Urinary bladder (tissue), 3 donors: ENCODE measurements at regions not wholly inside any gene's neighbourhood (a gene's known extent, or its start where the extent isn't known, plus 50 kb on each side); places are given as distances from the start of the nearest gene placed in this dataset.

Experiments used
- DNase-seq: peaks from one replicate; pipeline ENCODE4 v3.0.0-alpha.2; 2015; ENCODE audit errors: extremely low spot score
- H3K27ac ChIP-seq: one replicate; pipeline ENCODE4 v1.5.1; 2013; ENCODE audit warnings: low read depth, mild to moderate bottlenecking, moderate library complexity
- H3K36me3 ChIP-seq: one replicate; pipeline ENCODE4 v1.6.1; 2013; ENCODE audit warnings: mild to moderate bottlenecking, moderate library complexity; ENCODE audit not compliant: insufficient read depth
- H3K4me1 ChIP-seq: one replicate; pipeline ENCODE4 v1.6.1; 2013; ENCODE audit warnings: mild to moderate bottlenecking, moderate library complexity; ENCODE audit not compliant: insufficient read depth
- H3K4me3 ChIP-seq: one replicate; pipeline ENCODE4 v1.5.1; 2013; ENCODE audit warnings: low read depth, low read length
- WGBS: extraction: QIAGEN DNeasy Blood & Tissue Kit; methylation state at CpG from one replicate; pipeline ENCODE4 v1.1.7; 2013; 5-methylcytosine and 5-hydroxymethylcytosine counted together
- donor health status: healthy with polysubstance abuse.
- donor health status: healthy.

DNA sequence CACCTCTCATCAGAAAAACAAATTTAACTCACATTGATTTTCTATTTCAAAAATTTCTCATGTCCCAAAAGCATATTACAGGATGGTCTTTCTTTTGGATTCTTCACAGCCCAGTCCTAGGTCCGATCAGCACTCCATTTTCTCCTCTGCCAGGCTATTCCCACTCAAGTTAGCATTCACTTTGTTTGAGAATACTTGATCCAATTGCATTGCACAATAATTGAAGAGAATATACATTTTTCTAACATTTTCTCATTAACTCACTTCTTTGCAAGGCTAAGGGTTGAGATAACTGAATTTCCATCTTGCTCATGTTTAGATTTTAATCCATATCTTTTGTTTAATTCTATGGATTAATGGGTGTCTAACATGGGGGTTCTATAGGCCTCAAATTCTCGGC lies 716.1 kb downstream of the QKI start:
- Histone ChIP-seq H3K4me3 (no peak overlapping the region), H3K27ac (no peak overlapping the region), H3K4me1 (peaks cover 1% of the 10 kb centered on the region), H3K36me3 (no peaks in the 10 kb centered on the region)
- WGBS, result 66% methylated on average over 2 of the region's 2 CpGs
- DNase-seq, result no peak

DNA sequence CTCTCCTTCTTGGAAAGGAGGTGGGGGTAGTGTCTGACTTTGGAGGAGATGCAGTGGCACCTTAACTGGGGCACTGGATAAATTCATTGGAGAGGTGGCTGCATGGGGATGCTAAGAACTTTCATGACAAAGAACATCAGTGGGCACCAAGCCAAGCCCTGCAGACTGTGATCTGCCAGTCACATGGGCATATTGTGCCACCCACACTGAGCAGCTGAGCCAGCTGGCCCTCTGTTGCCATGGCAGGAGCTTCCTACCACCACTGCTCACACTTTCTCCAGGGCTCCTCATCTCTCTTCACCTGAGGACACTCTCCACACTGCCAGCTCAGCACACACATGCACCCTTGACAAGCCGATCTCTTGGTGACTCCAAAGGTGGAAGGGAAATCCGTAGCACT lies 715.6 kb downstream of the QKI start:
- DNase-seq, result no peak
- Histone ChIP-seq H3K27ac (no peak overlapping the region), H3K36me3 (no peaks in the 10 kb centered on the region), H3K4me1 (peaks cover 1% of the 10 kb centered on the region), H3K4me3 (no peak overlapping the region)
- 86% methylated on average over 2 of the region's 2 CpGs for WGBS

DNA sequence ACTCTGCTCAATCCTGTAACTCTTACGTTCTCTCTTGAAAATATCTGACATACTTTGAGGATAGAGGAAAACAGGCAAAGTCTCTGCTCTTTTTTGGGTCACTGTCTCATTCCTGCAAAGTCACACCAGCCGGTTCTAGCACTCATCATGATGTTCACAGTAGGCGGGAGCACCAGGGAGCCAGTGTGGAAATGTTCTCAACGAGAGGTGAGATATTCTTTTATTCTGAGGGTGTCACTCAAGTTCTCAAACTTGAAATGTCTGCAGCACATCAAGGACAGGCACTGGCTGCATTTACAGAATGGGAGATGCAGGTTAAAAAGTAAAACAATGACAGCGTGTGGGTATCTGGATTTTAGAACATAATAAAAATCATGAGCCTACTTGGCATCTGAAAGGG lies 714.7 kb downstream of the QKI start:
- WGBS, result 85% methylated on average over 5 of the region's 5 CpGs
- H3K36me3 ChIP-seq, result no peaks in the 10 kb centered on the region
- no peak overlapping the region for H3K27ac ChIP-seq
- no peak for DNase-seq
- H3K4me3 ChIP-seq, result no peak overlapping the region
- H3K4me1 ChIP-seq, result peaks cover 1% of the 10 kb centered on the region

DNA sequence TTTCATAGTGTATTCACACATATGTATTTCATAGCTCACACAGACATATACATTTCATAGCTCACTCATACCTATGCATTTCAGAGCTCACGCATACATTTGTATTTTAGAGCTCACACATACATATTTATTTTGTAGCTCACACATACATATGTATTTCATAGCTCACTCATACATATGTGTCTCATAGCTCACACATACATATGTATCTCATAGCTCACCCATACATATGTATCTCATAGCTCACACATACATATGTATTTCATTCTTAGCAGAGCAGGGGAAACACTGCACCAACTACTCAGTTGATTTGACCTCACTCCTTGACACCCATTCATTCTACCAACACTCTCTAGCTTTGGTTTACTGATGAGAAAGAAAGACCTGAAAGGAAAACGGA lies 713.6 kb downstream of the QKI start:
- Histone ChIP-seq H3K4me1 (peaks cover 1% of the 10 kb centered on the region), H3K4me3 (no peak overlapping the region), H3K36me3 (no peaks in the 10 kb centered on the region), H3K27ac (no peak overlapping the region)
- WGBS, result 86% methylated on average over 2 of the region's 2 CpGs
- no peak for DNase-seq

DNA sequence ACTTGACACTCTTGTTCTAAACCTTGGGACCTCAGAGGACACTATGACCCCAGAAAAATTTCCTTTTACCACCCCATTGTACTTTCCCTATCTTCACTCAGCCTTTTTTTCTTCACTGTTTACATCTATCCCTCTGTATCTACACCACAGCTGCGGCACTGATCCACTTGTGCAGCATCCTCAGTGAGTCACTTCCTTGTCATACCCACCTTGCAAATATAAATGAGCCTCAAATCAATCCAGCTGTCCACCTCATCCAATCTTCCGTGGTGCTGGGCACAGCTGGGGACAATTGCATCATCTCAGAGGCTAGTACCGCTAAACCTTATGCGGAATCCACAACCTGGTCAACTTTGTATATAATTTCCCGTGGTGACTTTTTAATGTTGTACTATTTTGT lies 710.5 kb downstream of the QKI start:
- Histone ChIP-seq H3K27ac (no peak overlapping the region), H3K36me3 (no peaks in the 10 kb centered on the region), H3K4me3 (no peak overlapping the region), H3K4me1 (peaks cover 1% of the 10 kb centered on the region)
- no peak for DNase-seq
- 73% methylated on average over 5 of the region's 5 CpGs for WGBS

DNA sequence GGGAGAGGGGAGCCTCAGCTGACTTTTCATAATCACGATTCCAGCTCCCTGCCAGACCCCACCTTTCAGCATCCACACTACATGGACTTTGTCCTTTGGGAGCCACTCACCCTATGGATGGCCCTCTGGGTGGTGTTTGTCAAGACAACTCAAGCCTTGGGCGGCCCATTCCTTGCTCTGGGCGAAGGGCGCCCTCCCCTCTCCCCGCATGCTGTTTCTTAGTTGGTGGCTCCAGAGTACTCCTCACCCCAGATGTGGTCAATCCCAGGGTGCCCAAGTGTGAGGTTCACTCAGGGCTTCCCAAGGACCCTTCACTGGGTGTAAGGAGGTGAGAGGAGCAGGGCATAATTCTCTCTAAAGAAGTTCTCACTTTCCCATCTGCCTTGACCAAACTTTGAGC lies 710.0 kb downstream of the QKI start:
- Histone ChIP-seq H3K4me1 (peaks cover 1% of the 10 kb centered on the region), H3K36me3 (no peaks in the 10 kb centered on the region)
- 95% methylated on average over 5 of the region's 5 CpGs for WGBS

DNA sequence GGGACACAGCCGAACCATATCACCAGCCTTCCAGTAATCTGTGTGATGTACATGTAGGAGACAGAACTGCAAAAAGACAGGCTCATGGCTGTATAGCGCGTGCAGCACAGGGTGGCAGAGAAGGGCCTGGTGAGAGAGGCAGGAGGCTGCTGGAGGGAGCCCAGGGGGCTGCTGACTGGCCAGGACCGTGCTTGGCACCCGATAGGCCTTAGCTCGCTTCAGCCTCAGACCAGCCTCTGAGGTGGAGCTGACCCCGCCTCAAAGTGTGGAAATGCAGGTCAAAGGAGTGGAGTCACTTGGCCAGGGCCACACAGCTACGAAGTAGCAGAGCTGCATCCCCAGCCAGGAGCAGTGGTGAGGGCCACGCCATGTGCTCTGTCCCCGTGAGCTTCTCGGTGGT lies 707.6 kb downstream of the QKI start:
- H3K36me3 ChIP-seq, result no peaks in the 10 kb centered on the region
- no peak overlapping the region for H3K4me3 ChIP-seq
- WGBS, result 84% methylated on average over 11 of the region's 11 CpGs
- no peaks in the 10 kb centered on the region for H3K4me1 ChIP-seq
- no peak for DNase-seq
- no peak overlapping the region for H3K27ac ChIP-seq

More for the DNA sequence above, 710.0 kb downstream of the QKI start:
- no peak for DNase-seq
- H3K4me3 ChIP-seq, result no peak overlapping the region
- no peak overlapping the region for H3K27ac ChIP-seq

DNA sequence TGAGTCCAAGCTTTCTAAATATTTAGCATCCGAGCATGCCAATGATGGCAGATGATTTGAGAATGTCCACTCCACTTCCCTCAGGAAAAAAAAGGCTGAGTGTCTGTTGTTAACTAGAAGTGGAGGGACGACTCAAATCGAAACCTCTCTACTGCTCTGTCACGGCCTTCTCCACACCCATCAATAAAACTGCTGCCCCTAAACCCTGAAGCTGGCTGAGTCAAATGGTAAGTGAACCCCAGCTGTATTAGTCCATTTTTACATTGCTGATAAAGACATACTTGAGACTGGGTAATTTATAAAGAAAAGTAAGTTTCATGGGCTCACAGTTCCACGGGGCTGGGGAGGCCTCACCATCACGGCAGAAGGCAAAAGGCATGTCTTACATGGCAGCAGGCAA lies 707.0 kb downstream of the QKI start:
- WGBS, result 81% methylated on average over 6 of the region's 6 CpGs
- H3K36me3 ChIP-seq, result no peaks in the 10 kb centered on the region
- no peak overlapping the region for H3K27ac ChIP-seq
- H3K4me1 ChIP-seq, result no peaks in the 10 kb centered on the region
- DNase-seq, result no peak
- no peak overlapping the region for H3K4me3 ChIP-seq

DNA sequence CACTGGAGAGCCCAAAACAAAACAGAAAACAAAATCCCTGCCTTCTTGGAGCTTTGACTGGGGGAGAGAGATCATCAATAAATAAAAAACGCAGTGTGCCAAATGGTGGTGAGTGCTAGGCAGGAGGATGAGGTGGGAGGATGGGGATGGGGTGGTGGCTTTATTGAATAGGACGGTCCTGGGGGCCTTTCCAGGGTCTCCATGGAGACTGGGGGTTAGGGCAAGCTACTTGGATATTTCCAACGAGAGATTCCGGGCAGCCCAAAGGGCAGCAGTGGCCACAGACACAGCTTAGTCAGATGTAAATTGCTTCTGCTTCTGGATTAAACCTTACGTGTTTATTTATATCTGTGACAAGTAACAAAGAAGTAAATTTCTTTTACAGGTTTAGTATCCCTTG lies 700.1 kb downstream of the QKI start:
- Histone ChIP-seq H3K4me3 (no peak overlapping the region), H3K27ac (no peak overlapping the region), H3K4me1 (no peaks in the 10 kb centered on the region), H3K36me3 (no peaks in the 10 kb centered on the region)
- DNase-seq, result no peak
- WGBS, result 54% methylated on average over 5 of the region's 5 CpGs

DNA sequence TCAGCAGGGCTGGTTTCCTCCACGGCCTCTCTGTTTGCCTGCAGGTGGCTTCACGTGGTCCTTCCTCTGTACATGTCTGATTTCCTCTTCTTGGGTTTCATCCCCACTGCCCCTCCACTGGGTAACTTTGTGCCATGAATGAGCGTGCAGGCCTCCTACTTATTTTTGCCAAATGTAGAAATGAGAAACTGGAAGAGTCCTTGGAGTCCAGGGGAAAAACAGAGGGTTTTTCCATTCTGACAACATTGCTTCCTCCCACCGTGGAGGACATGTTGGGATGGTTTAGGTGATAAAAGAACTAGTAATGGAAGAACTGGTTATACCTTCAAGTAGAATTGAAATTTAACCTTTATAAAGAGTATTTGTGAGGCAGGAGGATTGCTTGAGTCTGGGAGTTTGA lies 699.5 kb downstream of the QKI start:
- no peak for DNase-seq
- Histone ChIP-seq H3K4me1 (no peaks in the 10 kb centered on the region), H3K27ac (no peak overlapping the region), H3K36me3 (no peaks in the 10 kb centered on the region), H3K4me3 (no peak overlapping the region)
- 84% methylated on average over 4 of the region's 4 CpGs for WGBS

DNA sequence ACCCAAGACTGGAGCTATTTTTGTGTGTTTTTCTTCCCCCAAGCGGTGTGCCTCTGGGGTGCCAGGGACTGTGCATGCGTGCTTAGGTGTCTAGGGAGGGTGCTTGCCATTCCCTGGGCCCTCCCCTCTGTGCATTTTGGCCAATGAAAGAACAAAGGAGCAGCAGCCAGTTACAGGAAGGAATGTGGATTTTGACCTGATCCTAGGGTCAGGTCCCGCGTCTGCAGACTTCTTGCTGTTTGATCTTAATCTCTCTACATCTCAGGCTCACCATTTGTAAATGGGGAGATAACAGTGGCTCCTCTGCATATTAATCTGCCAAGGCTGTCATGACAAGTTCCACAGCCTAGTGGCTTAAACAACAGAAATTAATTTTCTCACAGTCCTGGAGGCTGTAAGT lies 699.1 kb downstream of the QKI start:
- Histone ChIP-seq H3K27ac (no peak overlapping the region), H3K36me3 (no peaks in the 10 kb centered on the region), H3K4me3 (no peak overlapping the region), H3K4me1 (no peaks in the 10 kb centered on the region)
- no peak for DNase-seq
- WGBS, result 59% methylated on average over 4 of the region's 4 CpGs

DNA sequence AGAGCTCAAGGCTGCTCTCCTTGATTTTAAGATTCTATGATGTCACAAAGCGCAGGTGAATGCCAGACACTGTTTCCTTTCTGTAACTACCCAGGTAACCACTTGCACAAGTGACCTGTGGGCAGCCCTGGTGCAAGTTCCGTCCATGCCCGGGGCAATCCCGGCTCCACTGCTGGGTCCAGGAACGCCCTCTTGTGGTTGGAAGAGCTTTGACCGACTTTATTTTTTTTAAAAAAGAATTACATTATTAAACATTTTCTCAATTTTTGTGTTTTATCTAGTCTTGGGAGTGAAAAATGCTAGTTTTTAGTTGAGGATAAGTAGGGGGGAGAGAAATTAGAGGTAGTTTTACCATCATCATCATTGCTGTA lies 695.2 kb downstream of the QKI start:
- Histone ChIP-seq H3K4me1 (no peaks in the 10 kb centered on the region), H3K27ac (no peak overlapping the region), H3K4me3 (no peak overlapping the region), H3K36me3 (no peaks in the 10 kb centered on the region)
- 44% methylated on average over 6 of the region's 6 CpGs for WGBS
- no peak for DNase-seq

DNA sequence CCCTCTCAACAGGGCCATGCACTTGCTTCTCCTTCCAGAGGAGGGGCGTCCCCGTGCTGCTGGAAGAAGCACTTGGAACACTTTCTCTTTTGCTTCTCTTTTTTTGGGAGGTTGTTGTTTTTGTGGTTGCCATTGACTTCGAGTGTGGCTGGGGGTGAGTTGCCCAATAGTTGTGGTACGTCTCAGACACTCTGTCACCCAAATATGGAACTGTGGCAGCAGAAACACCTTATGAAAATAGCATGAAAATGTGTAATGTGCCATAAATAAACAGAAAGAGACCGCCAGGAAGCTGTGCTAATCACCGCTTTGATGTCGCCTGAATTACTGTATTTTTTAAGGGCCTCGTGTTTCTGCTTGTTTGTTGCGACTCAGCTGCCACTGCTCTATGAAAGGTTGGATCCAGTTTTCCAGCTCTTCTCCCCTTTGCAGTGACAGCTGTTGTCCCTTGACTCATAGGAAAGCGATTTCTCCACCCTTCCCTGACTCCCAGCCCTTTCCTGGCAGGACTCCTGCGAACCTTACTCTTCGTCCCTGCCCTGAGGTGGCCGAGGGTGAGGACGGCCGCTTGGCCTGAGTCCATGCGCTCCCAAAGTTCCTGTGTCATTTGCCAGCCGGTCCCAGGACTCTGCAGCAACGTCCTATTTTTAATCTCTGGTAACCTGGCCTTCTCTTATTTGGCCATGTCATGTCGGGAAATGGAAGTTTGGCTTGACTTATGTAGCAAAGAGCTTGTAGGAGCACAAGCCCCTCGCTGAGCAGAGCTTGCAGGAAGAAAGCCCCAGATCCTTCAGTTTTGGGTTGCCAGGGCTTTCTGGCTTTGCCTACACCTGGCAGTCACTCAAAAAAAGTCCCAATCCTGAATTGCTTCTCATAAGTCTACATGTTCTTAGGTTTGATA lies 694.6 kb downstream of the QKI start:
- Histone ChIP-seq H3K27ac (no peak overlapping the region), H3K4me1 (no peaks in the 10 kb centered on the region), H3K36me3 (no peaks in the 10 kb centered on the region), H3K4me3 (no peak overlapping the region)
- WGBS, result 62% methylated on average over 20 of the region's 20 CpGs
- DNase-seq, result no peak

DNA sequence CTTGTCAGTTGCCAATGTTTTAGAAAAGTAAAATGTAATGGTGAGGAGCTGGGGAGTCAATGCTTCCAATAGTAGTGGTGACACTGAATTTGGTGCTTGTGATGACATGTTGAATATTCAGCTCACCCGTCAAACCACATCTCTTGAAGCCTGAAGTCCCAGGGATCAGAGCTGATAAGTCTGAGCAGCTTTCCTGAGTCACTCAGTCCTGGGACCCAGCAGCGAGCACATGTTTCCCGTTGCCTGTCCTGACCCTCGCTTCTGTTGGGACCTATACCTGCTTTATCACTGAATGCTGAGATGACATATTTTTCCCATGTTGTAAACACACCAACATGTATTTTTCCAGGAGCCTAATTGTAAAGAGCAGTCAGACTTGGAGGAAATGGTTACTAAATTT lies 693.6 kb downstream of the QKI start:
- WGBS, result 75% methylated on average over 4 of the region's 4 CpGs

More for the DNA sequence above, 693.6 kb downstream of the QKI start:
- DNase-seq, result no peak
- Histone ChIP-seq H3K4me1 (no peaks in the 10 kb centered on the region), H3K27ac (no peak overlapping the region), H3K4me3 (no peak overlapping the region), H3K36me3 (no peaks in the 10 kb centered on the region)
